Amniotic stem cell (primary cell): ENCODE measurements at regions not wholly inside any gene's neighbourhood (a gene's known extent, or its start where the extent isn't known, plus 50 kb on each side); places are given as distances from the start of the nearest gene placed in this dataset.

ENCODE experiments used
- DNase-seq: peaks from one replicate; lab custom pipeline; 2025; lab: John Stamatoyannopoulos, UW

- DNase-seq: no peak
Observed at GRCh38 chr20:40806929-40807820, 118.1 kb upstream of the MAFB start.

- DNase-seq: no peak
Observed at GRCh38 chr20:40807821-40808170, 118.8 kb upstream of the MAFB start.

- DNase-seq: no peak
Observed at GRCh38 chr20:40808936-40809335, 119.9 kb upstream of the MAFB start.

GRCh38 chr20:40809361-40809760, 120.3 kb upstream of the MAFB start:
- DNase-seq: no peak

GRCh38 chr20:40810332-40811000, 121.4 kb upstream of the MAFB start:
- no peak for DNase-seq

- DNase-seq: no peak
Observed at GRCh38 chr20:40811004-40811403, 122.0 kb upstream of the MAFB start.

GRCh38 chr20:40811660-40812414, 122.8 kb upstream of the MAFB start:
- DNase-seq: no peak

- DNase-seq: no peak
Observed at GRCh38 chr20:40812415-40812925, 123.4 kb upstream of the MAFB start.

GRCh38 chr20:40813029-40813431, 124.0 kb upstream of the MAFB start:
- DNase-seq: no peak

GRCh38 chr20:40813708-40814630, 124.9 kb upstream of the MAFB start:
- DNase-seq: no peak

- DNase-seq: no peak
Observed at GRCh38 chr20:40814631-40814960, 125.6 kb upstream of the MAFB start.

- DNase-seq: no peak
Observed at GRCh38 chr20:40815156-40816038, 126.4 kb upstream of the MAFB start.

GRCh38 chr20:40816039-40816352, 127.0 kb upstream of the MAFB start:
- no peak for DNase-seq

GRCh38 chr20:40821429-40821828, 132.4 kb upstream of the MAFB start:
- DNase-seq: no peak

GRCh38 chr20:40826699-40827098, 137.7 kb upstream of the MAFB start:
- no peak for DNase-seq

GRCh38 chr20:40835321-40835720, 146.3 kb upstream of the MAFB start:
- no peak for DNase-seq

- no peak for DNase-seq
Observed at GRCh38 chr20:40838509-40838908, 149.5 kb upstream of the MAFB start.

- no peak for DNase-seq
Observed at GRCh38 chr20:40843251-40843650, 154.2 kb upstream of the MAFB start.

GRCh38 chr20:40844332-40844731, 155.3 kb upstream of the MAFB start:
- no peak for DNase-seq

- DNase-seq: no peak
Observed at GRCh38 chr20:40848096-40848495, 159.1 kb upstream of the MAFB start.

GRCh38 chr20:40848526-40848925, 159.5 kb upstream of the MAFB start:
- no peak for DNase-seq
